GM19035 (cell line): ENCODE measurements at regions not wholly inside any gene's neighbourhood (a gene's known extent, or its start where the extent isn't known, plus 50 kb on each side); places are given as distances from the start of the nearest gene placed in this dataset.
"Not testable (repeated sequence)": the region's sequence is repeated elsewhere in the genome, so short reads cannot be mapped to it uniquely, and the experiment has no call there.

Experiments
- ATAC-seq: cut with Tn5 transposase; IDR thresholded peaks from one replicate; pipeline ENCODE4 v1.9.1; 2021; ENCODE audit not compliant: unreplicated experiment

DNA sequence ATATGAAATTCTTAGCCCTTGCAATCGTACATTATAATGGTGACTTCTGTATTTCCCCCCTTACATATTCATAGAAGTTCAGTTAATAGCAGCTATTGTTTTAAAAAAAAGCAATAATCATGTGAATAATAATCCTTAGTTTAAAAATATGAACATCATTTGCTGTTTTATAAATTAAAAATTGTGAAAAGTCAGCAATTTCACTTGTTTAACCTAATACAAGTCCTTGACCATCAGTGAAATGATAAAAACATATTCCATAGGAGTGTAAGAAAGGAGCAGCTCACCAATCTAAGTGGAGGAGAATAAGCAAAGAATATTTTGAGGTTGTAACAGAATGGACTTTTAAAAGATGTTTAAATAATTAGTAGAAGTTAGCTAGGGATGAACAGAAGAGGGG is 650.2 kb downstream of the SUCLG1 start:
- ATAC-seq = no peak

DNA sequence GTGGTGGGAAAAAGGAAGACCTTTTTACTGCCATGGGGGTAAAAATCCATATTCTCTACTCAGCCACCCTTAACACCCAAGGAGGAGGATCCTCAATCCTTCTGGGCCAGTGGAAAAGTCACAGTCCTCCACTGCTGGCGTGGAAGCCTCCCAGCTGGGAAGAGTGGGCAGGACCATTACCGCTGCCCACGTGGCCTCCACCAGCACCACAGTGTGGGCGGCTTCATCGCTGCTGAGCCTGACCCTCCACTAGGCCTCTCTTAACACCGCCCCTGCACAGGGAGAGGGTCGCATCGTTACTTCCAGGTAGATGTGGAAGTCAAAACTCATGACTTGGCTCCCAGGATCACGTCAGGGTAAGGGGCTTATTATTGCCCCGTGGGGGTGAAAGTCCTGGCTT is 656.5 kb downstream of the SUCLG1 start:
- no peak for ATAC-seq

DNA sequence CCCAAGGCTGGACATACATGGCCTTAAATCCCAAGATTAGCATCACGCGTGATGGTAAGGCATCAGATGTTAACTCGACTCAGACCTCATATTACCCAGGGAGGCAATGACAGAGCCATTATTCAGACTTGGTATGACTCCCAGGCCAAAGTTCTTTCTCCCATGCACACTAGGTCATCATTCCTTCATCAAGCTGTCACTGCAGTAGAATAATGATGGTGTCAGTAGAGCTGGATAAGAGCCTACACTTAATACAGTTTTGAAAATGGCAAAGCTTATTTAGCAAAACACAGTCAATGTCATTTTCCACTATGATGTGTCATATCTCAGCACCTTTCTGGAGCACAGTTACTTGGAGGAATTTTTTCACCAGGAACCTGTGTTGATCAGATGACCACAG is 663.3 kb downstream of the SUCLG1 start:
- no peak for ATAC-seq

DNA sequence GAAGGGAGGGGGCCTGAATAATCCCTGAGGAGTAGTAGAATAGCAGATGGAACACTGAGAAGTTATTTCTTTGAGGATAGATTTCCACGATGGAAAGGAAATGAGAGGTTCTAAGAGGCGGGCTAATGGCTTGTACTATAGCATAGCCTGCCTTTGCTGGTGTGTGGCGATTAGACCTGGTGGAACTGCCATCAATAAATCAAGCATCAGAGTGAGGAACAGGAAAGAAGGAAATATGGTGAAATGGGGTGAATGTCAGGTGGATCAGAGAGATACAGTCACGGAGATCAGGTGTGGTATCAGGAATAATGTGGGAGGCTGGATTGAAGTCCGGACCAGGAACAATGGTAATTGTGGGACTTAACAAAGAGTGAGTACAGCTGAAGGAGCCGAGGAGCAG is 668.6 kb downstream of the SUCLG1 start:
- not testable (repeated sequence) for ATAC-seq

DNA sequence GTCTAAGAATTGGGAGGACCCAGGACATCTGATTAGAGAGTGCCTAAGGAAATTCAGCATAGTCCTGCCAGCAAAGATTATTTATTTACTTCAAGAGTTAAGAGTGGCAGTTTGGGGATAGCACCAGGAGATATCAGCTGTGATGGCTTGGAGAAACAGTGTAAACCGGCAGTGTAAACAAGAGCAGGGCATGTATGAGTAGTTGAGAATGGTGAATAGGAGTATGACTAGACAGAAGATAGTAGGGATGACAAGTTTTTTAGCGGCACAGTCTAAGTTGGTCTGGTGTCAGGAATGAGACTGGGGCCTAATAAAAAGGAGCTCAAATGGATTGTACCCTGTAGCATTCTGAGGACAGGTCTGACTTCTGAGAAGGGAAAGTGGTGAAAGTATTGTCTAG is 669.4 kb downstream of the SUCLG1 start:
- not testable (repeated sequence) for ATAC-seq

DNA sequence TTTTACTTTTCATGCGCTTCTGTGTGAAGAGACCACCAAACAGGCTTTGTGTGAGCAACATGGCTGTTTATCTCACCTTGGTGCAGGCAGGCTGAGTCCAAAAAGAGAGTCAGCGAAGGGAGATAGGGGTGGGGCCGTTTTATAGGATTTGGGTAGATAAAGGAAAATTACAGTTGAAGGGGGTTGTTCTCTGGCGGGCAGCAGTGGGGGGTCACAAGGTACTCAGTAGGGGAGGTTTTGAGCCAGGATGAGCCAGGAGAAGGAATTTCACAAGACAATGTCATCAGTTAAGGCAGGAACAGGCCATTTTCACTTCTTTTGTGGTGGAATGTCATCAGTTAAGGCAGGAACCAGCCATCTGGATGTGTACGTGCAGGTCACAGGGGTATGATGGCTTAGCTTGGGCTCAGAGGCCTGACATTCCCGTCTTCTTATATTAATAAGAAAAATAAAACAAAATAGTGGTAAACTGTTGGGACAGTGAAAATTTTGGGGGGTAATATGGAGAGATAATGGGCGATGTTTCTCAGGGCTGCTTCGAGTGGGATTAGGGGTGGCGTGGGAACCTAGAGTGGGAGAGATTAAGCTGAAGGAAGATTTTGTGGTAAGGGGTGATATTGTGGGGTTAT is 670.0 kb downstream of the SUCLG1 start:
- not testable (repeated sequence) for ATAC-seq

DNA sequence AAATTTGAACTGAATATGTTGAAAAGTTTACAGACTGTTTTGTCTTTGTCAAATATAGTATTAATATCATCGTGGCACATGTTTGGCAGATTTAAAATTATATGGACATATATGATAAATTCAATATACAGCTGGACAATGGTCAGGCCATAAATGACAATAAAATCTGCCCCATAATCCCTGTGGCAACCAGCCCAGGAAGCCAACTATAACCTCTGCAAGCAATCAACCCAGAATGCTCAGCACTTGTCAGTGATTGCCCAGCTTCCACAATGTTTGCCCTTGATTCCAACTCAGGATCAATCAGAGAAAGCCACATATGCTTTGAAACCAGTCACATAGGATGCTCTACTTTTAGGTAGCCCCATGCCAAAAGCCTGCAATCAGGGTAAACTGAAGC is 671.9 kb downstream of the SUCLG1 start:
- no peak for ATAC-seq

DNA sequence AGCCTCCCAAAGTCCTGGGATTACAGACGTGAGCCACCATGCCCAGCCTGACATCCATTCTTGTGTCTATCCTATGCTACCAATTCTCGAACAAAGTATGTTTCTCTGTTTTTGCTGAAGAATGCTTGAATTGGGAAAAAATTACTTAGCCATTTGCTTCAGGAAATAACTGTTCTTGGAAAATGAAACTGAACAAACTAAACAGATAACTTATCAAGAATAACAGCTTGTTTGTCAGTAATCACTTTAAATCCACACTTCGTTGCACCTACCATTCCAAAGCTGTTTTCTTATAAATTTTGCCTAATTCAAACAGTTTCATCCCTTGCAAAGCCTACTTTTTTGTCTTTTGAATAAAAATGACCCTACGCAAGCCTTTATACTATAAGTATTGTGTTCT is 672.9 kb downstream of the SUCLG1 start:
- no peak for ATAC-seq

DNA sequence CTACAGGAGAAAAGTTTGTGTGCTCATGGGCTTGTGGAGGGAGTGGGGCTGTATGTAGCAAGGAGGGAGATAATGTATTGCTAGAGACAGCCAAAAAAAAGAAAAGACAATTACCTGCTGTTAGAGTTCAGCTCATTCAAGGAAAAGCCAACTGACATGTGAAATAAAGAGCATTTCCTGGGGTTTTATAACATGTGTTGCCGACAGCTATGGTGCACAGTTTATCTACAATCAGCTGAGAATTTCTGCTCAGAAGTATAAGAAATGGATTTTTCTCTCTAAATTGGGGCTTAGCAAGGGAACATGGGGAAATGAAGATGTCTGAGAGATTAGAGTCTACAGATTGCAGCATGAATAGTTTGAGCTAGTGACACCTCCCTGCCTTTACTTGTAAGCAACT is 674.1 kb downstream of the SUCLG1 start:
- no peak for ATAC-seq

DNA sequence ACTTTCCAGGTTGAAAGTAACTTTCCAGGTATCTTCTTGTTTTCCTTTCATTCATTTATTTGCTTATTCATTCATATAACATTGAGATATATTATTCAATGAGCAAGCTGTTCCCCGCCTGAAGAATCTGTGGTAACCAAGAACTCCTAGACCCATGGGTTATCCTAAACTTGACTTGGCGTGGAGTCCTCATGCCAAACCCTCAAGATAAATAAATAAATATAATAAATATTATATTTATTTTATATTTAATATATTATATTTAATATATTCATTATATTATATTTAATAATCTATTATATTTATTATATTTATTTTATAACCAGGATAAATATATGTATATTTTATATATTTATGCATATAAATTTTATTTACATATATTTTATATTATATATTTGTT is 674.8 kb downstream of the SUCLG1 start:
- no peak for ATAC-seq

DNA sequence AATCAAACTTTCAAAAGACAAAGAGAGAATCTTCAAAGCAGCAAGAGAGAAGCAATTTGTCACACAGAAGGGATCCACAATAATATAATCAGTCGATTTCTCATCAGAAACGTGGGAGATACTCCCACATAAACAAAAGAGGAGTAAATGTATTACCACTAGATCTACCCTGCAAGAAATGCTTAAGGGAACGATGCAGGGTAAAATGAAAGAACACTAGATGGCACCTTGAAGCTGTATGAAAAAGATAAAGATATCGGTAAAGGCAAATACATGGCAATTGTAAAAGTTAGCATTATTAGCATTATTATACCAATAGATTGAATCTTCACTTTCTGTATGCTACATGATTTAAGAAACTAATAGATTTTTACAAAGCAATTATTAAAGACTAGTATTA is 677.0 kb downstream of the SUCLG1 start:
- no peak for ATAC-seq

DNA sequence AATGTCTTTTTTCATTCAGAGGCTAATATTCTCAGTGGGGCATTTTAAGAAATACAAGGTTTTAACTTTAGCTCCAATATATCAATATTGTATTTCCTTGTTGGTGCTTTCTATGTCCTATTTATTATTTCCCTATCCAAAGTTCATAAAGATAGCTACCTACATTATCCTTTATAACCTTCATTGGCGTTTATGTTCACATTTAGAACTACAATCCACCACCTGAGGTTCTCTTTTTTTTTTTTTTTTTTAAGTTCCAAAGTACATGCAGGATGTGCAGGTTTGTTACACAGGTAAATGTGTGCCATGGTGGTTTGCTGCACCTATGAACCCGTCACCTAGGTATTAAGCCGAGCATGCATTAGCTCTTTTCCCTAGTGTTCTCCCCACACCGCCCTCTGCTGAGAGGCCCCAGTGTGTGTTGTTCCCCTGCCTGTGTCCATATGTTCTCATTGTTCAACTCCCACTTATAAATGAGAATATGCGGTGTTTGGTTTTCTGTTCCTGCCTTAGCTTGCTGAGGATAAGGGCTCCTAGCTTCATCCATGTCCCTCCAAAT is 694.6 kb downstream of the SUCLG1 start:
- no peak for ATAC-seq

DNA sequence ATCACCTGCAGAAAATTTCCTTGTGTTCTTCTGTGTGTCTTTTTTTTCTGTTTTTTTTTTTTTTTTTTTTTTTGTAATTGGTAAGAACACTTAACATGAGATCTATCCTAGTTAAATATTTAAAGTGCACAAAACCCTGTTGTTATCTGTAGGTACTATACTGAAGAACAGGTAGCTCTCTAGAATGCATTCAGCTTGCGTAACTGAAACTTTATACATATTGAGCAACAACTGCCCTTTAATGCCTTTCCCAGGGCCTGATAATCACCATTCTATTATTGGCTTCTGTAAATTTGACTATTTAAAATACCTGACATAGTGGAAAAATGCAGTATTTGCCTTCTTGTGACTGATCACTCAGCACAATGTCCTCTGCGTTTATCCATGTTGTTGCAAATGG is 701.8 kb downstream of the SUCLG1 start:
- no peak for ATAC-seq

DNA sequence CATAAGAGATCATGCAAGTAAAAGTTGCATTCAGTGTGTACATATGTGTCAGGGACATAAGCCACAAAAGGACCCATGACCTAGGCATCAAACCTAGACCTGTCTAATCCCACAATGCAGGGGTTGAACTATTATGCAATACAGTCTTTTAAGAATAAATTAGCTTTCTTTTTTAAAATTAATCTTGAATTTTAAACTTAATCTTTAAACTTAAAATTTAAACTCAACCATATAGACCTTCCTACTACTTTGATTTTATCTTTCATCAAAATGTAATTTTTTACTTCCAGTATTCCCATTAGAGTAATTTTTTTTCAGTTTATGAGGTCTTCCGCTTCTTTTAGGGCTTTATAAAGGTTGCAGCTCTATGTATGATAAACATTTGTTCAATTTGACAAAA is 702.9 kb downstream of the SUCLG1 start:
- no peak for ATAC-seq

DNA sequence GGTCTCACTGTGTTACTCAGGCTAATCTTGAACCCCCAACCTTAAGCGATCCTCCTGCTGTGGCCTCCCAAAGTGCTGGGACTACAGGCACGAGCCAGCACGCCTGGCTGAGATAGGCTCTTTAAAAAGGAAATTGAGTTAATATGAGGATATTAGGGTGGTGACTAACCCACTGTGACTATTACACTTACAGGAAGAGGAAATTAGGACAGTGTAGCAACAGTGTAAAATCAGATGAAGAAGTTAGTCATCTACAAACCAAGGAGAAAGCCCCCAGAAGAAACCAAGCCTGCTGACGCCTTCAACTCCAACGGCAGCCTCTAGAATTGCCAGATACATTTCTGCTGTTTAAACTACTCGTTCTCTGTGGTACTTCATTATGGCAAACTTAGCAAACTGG is 711.9 kb downstream of the SUCLG1 start:
- no peak for ATAC-seq

DNA sequence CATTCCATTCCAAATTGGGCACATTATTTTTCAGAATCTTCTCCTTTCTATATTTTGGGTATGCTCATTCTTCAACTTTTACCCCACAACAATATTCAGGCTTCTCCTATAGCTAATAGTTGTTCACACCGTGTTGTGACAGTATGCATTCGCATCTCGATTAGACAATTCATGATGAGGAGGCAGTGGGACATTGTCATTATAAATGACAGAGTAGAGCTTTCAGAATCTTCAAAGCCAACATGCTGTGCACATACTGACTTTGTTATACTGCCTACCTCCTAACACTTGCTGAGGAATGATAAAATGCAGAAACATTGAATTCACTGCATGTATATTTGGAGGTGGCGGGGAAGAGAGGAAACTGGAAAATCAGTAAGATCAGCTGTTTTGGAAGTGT is 714.2 kb downstream of the SUCLG1 start:
- no peak for ATAC-seq

DNA sequence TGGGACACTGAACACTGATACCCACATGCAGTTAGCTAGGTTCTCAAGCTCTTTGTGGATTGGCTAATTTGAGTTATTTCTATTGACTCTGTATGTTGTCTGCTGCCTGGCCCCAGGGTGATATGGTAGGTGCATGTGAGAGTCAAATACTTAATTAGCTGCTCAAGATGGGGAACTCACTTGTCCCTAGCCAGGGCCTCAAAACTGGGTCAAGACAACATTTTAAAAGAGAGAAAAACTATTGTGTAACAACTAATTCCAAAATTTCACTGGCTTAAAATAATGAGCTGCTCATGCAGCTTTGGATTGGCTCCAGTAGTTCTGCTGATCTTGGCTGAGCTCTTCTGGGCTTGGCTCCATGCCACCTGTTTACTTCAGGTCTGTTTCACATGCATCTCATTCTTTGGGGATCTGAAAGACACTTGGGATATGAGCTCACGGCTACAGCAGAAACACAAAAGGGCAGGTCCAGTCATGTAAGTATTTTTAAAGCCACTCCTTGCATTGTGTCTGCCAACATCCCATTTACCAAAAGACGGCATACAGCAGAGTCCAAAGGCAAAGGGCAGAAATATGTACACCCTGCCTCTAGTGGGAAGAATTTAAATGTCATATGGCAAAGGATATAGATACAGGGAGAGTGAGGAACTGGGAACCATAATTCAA is 716.8 kb downstream of the SUCLG1 start:
- ATAC-seq = no peak

DNA sequence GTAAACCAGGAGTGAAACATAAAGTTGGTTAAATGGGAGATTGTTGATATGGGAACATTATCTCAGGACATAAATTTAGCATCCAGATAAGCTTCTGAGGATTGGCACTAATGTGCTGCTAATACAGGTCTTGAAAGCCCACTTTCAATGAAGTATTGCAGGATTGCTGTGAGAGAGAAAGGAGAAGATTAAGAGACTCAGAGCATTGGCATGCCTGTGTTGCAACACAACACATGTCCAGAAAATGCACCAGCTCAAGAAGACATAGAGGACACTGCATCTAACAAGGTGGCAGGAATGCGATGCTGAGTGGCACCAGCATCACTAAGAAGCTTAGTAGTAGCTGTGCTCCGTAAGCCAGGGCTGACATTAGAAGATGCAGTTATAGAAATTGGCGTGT is 728.9 kb downstream of the SUCLG1 start:
- no peak for ATAC-seq

DNA sequence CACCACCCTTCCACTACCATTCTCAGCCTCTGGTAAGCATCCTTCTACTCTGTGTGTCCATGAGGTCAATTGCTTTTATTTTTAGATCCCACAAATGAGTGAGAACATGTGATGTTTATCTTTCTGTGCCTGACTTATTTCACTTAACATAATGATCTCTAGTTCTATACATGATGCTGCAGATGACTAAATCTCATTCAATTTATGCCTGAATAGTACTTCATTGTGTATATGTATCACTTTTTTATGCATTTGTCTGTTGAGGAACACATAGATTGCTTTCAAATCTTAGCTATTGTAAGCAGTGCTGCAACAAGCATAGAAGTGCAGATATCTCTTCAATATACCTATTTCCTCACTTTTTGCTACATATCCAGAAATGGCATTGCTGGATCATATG is 733.3 kb downstream of the SUCLG1 start:
- no peak for ATAC-seq

DNA sequence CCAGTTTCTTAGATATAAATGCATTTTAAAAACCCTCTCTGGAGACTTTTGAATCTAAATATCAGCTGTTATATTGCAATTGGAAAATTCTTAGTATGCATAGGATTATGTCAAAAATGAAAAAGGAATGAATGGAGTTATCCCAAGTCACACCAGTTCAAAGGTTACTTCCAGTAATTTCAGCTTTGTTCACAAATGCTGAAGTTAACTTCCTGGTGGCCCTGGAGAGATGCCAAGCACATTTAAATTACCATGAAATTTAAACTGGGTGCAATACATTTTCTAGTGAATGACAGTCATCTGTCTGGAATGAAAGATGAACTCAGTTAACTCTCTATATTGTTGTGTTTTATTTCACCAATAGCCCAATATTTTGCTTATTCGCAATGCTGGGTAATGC is 753.9 kb downstream of the SUCLG1 start:
- ATAC-seq = no peak

DNA sequence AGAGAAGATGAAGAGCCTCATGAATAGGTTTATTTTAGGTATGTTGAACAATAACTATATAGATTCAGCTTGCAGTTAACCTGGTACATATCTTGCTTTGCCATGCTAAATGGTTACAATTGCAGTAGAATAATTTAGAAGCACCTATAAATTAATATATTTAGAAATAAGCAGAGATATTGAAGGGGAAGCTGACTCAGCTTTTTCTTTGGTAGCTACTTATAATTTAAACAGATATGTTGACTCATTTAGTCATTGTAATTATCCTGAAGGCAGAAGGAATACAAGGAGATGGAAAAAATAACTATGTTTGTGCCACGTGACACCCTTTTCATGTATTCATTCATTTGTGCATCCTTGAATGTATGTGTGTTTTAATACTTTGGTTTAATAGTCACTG is 755.5 kb downstream of the SUCLG1 start:
- ATAC-seq = no peak

DNA sequence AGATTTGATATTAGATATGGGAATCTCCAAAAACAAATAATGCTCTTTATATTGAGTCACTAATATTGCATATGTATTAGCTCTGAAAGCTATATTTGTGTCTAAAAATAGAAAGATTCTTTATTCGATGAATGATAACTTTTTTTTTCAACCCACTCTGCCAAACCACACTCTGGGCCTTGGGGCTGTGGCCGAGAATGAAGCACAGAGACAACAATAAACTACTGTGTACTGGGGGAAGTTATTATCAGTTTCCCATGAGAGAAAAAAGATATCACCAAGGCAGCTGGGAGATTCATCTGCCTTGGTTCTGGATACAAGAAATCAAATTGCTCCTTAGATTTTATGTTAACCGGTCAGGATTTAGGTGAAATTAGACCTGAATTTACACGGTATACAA is 762.2 kb downstream of the SUCLG1 start:
- ATAC-seq = no peak

DNA sequence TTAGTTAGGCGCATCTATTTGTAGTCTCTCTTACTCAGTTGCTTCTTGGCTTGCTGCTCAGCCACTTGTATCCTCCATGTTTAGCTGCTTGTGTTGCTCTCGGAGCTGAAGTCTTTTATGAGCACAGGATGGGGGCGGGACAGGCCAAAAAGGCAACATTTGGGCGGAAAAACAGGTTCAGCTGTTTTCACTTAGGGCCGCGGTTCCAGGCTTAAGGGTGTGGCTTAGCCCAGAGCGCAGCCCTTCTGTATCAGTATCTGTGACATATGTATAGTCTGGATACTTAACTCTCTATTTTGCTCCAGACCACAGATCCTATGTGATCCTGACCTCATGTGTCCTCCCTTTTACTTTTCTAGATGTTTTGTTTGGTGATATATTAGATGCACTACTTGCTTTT is 763.5 kb downstream of the SUCLG1 start:
- no peak for ATAC-seq
